Activated CD8-positive, alpha-beta memory T cell treated with anti-CD3 and anti-CD28 coated beads, Interleukin-2, amount 50 U/mL, for 1 hour (primary cell): ENCODE measurements at regions not wholly inside any gene's neighbourhood (a gene's known extent, or its start where the extent isn't known, plus 50 kb on each side); places are given as distances from the start of the nearest gene placed in this dataset.

Source experiments
- DNase-seq: peaks from one replicate; pipeline ENCODE4 v3.0.0-alpha.2; 2020; ENCODE audit errors: extremely low read depth

DNA sequence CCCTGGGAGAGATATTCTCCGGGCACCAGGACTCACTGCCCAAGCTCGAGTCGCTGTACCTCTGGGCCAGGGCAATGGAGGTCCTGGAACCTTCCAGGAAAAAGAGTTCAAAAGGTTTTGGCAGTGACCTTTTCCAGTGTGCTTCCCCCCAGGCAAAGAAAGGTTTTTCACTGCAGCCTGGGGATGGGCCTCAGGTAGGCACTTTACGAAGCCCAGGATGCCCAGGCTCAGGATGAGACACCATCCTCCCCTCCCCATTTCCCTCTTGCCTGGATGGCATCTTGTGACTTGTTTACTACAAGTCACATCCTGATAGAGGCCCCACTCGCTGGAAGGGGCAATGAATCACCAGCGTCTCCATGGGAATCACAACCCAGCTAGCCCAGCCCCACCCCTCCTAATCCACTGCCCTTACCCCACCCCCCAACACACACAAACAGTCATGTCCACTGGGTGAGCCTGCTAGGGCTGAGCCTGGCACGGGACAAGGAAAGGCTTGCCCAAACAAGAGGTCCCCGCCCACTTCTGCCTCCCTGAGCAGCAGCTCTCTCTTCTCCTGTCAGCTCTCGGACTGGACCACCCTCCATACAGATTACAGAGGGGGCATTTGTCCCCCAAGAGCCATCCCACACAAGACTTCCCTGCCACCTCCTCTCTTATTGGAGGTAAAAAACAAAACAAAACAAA, 93.8 kb upstream of the SMNDC1 start:
- DNase-seq: no peak

DNA sequence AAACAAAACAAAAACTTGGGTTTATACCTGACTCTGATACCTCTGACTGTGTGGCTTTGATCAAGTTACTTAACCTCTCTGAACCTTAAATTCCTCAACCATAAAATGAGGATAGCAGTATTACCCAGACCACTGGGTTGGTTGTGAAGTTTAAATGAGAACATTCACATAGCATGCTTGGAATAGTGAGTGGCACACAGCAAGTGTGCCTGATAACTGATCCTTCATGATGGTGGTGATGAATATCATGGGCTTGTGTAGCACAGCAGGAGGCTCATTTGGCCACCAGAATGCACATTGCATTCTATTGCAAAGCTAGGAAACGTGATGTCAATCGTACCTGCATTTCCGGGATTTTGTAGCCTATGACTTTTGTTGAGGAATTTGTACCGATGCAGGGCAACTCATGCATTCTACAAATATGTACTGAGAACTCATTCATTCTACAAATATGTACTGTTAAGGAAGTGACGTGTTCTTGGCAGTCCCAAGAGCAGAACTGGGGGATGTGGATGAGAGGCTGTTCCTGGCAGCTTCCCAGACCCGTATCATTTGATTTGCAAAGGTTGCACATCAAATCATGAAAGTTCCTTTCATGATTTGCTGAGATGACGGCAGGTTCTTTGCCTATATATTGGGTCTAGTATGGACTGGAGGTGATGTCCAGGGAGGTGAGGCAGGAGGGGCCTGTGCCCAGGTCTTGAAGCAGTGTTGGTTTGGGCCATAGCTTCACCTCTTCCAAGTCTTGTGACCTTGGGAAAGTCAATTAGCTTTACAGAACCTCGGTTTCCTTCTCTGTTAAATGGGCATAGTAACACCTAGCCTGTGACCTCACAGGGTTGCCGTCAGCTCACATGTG, 94.6 kb upstream of the SMNDC1 start:
- DNase-seq: no peak

DNA sequence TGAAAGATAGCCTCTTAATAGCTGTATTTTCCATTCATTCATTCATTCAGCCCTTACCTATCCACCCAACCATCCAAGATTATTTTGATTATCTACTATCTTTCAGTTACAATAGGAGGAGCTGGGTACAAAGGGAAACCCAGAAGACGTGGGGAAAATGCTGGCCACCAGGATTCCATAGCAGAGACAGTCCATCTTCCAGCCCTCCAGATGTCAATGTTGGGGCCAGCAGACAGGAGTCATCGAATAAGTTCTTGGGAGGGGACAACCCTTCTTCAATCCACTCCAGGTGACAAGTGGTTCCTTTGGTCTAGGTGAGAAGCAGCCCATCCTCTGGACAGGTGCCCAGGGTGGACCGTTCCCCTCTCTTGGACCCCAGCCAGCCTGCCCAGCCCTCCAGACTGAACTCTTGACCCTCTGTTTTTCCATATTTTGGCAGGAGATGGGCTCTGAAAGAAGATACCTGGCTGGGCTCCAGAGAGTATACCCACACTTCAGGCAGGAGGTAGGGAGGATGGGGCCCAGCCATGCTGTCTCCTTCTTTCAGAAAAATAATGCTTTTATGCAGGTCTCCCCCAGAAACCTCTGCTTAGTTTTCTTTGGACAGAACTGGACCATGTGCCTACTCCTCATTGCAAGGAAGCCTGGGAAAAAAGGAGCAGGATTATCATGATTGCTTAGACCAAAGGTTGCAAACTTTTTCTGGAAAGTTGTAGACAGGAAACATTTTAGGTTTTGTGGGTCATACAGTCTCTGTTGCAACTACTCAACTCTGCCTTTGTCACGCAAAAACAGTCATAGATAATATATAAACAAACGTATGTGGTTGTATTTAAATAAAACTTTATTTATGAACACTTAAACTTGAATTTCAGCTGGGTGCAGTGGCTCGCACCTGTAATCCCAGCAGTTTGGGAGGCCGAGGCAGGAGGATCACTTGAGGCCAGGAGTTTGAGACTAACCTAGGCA, 95.5 kb upstream of the SMNDC1 start:
- DNase-seq: no peak

DNA sequence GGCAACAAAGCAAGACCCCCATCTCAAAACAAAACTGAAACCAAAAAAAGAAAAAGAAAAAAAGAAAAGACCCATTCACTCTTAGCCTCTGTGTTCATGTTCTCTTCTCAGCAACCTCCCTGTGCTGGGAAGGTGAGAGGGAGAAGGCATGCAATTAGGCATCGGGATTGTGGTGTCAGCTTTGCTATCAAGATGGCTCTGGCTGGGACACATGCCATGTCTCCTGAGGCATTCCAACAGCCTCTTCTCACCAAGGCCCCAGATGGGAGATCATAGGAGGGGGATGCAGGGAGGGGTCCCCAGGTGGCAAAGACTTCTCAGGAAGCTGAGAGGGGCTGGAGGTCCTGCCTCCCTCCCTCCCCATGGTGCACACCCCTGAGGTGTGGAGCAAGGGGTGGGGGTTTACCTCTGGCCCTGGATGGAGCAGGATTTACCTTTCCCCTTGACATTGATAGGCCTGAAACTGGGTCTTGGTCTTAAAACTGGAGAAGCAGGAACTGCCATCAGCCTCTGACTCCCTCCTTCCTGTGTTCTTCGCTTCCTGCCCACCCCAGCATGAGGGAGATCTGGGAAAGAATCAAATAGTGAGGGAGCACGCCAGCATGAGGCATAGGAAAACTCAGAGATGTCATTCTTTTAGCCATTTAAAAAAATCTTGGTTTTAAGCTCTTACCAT, 96.2 kb upstream of the DUSP5 start:
- no peak for DNase-seq

DNA sequence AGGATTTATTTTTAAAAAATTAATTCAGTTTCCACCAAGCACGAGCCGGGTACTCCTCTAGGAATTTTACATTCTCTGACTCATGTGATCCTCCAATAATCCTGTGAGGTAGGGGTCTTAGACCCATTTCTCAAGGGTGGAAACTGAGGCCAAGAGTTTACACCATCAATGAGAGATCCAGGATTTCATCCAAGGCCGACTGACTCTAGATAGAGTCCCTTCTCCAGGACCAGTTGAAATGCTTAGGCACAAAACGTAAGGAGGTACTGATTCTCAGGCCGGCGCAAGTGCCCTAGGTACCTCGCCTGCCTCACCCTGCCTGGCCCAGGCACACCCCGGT, 95.7 kb upstream of the DUSP5 start:
- no peak for DNase-seq

DNA sequence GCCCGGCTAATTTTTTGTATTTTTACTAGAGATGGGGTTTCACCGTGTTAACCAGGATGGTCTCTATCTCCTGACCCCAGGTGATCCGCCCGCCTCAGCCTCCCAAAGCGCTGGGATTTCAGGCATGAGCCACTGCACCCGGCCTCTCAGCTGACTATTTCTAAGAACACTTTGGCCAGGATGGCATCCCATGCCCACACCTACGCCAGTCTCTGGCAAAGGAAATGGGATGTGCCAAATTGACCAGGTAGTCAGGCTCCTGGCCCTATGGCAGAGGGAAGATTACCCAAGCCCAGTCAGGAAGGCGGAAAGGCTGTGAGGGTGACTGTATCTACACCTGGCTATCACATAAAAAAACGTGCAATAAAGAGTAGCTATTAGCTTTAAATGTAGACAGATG, 94.1 kb upstream of the DUSP5 start:
- DNase-seq: no peak

DNA sequence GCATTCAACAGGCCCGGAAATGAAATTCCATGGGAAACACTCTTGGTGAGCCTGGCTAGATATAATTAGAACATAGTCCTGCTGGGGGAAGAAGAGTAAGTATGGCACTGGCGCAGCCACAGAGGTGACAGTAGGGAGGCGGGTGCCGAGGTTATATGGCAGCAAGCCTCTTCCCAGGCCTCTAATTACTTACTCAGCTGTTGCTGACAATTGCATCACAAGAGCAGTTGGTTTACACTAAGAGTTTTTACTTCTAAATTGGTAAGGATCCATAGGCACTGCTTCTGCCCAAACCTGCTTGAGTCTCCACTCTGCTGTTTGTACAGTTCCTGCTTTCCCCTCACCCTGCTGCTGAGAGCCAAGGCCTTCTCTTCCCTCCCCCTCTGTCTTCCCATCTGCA, 93.3 kb upstream of the DUSP5 start:
- no peak for DNase-seq

DNA sequence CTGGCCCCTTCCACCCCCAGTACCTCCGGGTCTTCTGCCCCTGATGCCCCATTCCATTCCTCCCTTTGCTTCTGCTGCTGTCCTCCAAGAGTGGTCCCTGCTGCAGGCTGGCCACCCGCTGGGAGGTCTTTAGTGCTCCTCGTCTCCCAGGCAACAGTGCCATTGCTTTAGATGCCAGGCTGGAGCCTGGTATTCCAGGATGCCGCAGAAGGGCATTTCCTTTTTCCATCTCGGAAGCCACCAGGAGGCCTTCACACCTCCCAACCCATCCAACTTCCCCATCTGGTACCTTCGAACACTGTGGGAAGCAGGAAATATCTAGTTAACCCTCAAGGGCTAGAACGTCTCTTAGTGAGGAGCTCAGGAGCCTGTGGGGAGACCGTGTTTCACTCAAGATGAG, 92.9 kb upstream of the DUSP5 start:
- no peak for DNase-seq

DNA sequence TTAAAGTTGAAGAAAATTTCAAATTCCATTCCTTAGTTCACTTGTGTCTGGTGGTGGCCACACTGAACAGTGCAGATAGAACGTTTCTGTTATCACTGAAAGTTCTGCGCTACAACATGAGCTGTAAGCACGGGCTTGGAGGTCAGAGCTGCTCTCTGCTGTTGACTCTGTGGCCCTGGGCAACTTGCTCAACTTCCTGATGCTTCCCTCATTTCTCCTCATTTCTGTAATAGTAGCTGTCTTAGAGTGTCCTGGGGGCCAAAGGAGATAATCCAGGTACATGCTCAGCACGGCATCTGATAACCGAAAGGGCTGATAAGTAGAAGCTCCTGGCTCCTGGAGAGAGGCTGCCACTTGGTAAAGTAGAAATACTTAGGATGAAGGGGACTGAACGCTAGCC, 92.3 kb upstream of the DUSP5 start:
- DNase-seq: no peak

DNA sequence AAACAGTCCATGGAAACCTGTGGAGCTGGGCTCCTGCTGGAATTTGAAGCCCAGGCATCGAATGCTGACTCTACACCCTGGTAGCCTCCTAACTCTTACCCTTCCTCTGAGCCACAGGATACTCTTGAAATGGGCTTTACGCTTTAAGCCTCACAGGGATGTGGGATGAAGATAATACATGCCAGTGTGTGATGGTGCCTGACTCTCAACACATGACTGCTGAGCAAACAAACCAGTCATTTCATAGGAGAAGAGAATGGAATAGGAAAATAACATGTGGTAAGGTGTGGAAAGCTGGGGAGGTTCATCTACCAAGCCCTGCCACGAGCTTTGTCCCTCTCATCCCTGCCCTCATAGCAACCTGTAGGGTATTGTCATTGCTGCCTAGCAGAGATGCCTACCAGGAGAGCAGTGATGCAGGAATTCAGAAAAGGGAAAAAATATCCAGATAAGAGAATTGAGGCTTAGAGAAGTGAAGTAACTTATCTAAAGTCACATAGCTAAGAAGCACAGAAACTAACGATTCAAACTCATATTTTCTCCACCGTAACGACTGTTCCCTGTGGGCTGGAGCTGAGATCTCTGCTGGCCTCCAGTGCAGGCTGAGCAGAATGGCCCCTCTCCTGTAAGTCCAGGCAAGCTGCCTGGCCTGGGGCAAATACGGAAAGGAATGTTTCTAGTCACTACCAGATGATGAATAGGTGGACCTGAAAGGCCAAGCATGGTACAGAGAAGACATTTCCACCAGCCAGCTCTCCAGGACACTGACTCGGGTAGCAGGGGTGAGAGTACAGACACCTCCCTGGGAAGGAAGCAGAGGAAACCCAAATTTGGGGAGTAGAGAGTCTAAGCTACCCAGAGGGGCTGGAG, 90.2 kb upstream of the DUSP5 start:
- DNase-seq: no peak

DNA sequence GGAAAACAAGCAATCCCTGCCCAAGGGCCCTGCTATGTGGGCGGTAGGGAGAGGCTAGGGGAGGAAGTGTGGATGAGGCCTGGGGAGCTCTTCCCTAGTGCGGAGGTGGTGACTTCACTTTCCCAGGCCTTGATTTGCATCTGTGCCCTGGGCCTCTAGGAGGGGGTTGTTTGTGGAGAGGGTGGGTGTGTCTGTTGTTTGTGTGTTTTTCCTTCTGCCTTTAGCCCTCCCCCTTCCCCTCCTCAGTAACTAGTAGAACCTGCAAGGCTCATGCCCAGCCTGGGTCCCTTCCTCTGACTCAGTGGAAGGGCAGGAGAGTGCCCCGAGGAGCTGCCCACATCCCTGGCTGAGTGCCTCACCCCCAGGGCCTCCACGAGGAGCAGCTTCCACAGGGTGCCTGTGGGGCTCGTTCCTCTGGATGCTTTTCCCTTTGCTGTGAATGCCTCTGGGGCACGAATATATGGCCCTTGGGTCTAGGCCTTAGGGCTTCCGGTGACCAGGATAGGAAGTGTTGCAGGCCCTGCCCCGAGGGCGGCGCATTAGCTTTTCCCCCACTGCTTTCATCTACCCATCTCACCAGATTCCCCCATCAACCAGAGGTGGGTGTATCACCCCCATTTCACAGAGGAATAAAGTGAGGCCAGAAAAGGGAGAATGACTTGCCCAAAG, 89.4 kb upstream of the DUSP5 start:
- DNase-seq: no peak

DNA sequence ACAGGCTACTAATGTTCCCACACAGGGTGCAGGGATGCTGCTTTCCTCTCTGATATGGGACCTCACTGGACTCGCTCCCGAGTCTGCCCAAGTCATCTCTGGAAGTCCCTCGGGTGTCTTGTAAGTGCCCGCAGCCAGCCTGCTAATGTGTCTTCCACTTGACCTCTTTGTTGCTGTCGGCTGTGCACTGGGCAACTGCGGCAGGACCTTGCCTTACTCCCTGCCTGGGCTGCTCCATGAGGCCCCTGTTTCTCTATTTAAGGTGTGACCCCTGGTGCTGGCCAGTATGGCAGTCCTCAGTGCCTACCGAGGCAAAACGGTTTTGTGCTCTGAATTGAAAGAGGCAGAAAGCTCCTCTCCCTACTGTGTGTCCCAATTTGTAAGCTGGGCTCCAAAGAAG, 88.8 kb upstream of the DUSP5 start:
- DNase-seq: no peak

DNA sequence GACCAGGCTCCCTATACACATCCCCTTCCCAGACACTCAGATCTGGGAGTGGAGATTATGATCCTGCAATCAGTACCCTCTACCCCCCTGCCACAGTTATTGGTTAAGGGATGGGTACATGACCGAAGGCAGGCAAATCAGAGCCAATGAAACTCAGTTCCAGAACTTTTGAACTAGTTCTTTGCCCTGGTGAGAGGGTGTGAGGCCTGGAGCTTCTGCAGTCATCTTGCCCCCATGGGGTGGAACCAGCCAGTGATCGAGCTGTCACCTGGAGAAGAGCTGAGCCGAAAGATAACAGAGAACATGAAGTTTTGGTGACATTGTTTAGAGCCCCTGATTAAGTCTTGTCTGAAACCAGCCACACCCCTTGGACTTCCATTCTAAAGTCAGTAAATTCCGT, 88.2 kb upstream of the DUSP5 start:
- DNase-seq: no peak

DNA sequence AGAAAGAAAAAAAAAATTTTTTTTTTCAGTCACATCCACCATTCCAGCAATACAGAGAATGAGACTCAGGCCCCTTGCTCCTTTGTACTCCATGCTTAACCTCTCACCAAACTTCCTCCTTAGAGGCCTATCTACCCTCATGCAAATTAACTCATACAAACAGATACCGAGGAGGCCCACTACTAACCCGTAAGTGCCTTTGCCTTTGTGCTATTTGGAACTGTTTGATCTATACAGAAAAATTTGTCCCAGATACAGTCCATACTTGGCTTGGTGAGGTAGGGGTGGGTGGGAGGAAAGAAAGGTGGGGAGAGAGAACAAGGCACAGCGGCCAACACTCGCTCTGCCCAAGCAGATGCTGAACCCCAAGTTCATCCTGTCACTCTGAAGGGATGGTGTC, 87.8 kb upstream of the DUSP5 start:
- DNase-seq: no peak

DNA sequence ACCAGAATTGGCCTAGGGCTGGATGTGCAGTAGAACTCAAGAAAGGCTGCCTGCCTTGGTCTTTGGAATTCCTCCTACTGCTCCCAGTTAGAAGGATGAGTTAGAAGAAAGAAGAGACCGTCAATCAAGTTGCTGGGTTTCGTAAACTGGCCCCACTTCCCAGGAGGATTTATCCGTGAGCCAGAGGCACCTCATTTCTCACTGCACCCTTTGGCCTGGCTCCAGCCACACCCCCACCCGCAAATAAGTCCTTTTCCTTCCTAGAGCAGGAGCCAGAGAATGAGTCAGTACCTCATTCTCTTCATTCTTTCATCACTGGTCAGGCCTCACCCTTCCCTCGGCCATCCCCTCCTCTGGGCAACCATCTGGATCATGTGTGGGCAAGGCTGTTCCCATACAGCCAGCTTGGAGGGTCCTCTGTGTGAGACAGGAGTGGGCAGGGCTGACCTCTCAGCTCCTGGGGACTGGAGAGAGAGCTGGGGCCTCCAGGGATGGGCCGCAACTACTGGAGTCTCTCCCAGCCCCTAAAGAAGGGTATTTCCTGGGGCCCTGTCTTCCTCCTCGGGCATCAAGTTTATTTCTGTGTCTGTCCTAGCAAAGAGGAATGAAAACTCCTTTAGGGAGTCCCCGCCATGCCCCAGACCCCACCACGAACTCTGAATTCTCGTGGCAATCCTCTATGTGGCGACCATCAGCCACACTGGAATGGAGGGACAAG, 87.2 kb upstream of the DUSP5 start:
- no peak for DNase-seq

DNA sequence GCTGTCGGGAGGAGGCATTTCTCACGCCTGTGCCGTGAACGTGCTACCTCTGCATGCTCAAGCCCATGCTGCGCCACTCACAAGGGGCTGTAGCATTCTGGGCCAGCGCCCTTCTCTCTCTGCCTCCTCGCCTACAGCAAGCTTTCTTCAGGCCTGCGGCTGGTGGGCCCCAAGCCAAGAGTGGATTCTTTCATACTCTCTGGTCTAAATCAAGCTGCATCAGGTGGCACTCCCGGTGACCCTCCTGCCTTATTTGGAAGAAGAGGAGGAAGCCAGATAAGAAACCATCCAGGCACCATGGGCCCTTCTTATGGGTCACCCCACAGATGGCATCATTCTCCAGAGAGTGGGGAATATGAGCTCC, 86.7 kb upstream of the DUSP5 start:
- no peak for DNase-seq

DNA sequence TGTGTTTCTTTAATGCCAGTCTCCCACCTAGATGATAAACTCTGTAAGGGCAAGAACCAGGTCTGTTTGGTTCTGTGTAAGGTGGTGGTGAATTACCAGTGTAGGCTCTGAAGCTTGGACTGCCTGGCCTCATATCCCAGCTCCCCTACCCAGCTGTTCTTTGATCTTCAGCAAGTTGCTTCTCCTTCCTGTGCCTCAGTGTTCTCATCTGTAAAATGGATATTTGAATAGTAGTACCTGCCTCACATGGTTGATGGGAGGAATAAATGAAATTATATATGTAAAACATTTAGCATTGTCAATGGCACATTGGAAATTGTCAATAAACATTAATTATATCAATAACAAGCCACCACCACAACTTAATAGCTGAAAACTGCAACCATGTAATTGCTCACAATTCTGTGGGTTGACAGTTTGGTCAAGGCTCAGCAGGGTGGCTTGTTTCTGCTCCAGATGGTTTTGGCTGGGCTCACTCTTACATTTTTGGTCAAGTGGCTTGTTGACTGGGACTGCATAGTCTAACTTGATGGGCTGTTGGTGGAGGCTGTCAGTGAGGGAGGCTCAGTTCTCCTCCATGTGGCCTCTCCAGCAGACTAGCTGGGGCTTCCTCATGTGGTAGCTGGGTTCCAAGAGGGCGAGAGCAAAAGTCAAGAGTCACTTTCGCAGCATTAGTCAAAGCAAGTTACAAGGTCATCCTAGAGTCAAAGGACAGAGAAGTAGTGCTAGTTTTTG, 84.5 kb upstream of the DUSP5 start:
- no peak for DNase-seq

DNA sequence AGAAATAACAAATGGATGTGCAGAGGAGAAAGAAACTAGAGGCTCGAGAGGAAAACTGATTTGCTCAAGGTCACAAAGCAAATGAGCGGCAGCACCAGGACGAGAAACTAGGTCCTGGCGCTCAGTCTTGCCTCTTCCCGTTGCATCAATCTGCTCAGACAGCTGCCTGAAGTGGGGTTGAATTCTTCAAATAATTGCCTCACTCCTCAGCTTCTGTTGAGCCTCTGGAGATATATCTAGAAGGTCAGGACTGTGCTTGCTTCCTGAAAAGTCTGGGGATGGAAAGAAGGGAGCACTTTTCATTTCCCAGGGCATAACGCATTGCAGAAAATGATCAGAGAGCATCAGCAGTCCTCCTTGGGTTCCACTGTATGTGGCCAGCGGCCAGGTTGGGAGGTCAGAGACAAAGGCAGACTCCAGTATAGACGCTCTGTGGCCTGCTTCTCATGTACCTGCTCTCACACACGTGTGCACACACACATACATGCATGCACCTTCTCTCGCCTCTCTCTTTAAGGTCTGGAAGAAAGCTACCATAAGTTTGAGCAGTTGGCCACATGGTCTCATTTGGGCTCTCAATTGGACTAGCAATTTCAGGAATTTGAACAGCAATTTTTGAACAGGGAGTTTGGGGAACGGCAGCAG, 83.7 kb upstream of the DUSP5 start:
- DNase-seq: no peak
